Peyer's patch (tissue), 4 donors: ENCODE measurements at regions not wholly inside any gene's neighbourhood (a gene's known extent, or its start where the extent isn't known, plus 50 kb on each side); places are given as distances from the start of the nearest gene placed in this dataset.

Experiments used
- DNase-seq, 3 donors: peaks; one replicate each; pipeline ENCODE4 v3.0.0-alpha.2; 2017 to 2019
- H3K27ac ChIP-seq, 4 donors: fragments of 200-600 bp; sonication (generic); one replicate each; pipeline ENCODE4 v1.5.1; 2016 to 2019
- H3K27me3 ChIP-seq, 2 donors: fragments of 200-600 bp; sonication (generic); one replicate each; pipeline ENCODE4 v1.5.1; 2019
- H3K36me3 ChIP-seq, 3 donors: fragments of 200-600 bp; sonication (generic); one replicate each; pipeline ENCODE4 v1.5.1; 2016 to 2019
- H3K4me1 ChIP-seq, 4 donors: fragments of 200-600 bp; sonication (generic); one replicate each; pipeline ENCODE4 v1.5.1; 2016 to 2019
- H3K4me3 ChIP-seq, 4 donors: fragments of 200-600 bp; sonication (generic); 1 replicate in 3 of 4; 2 replicates in 1 of 4; pipeline ENCODE4 v1.5.1; 2016 to 2019; ENCODE audit warnings: mild to moderate bottlenecking in 1 of 4
- H3K9me3 ChIP-seq, 4 donors: fragments of 200-600 bp; sonication (generic); one replicate each; pipeline ENCODE4 v1.5.1; 2016 to 2019; ENCODE audit warnings: mild to moderate bottlenecking in 1 of 4
- POLR2A ChIP-seq, 2 donors: fragments of 450-650 bp; IDR thresholded peaks; one replicate each; pipeline ENCODE4 v1.5.1; 2017; ENCODE audit warnings: antibody characterized with exemption in 2 of 2, mild to moderate bottlenecking in 2 of 2, moderate library complexity in 2 of 2
- TF ChIP-seq, protein P1 (sequence below), 6 experiments: fragments of 450-650 bp in 4 of 6; fragments of 200-600 bp in 2 of 6; sonication (generic) in 1 of 6; IDR thresholded peaks; one replicate each; pipeline ENCODE4 v1.5.1; 2017 to 2019; ENCODE audit warnings: antibody characterized with exemption in 6 of 6, mild to moderate bottlenecking in 3 of 6, moderate library complexity in 1 of 6

DNA sequence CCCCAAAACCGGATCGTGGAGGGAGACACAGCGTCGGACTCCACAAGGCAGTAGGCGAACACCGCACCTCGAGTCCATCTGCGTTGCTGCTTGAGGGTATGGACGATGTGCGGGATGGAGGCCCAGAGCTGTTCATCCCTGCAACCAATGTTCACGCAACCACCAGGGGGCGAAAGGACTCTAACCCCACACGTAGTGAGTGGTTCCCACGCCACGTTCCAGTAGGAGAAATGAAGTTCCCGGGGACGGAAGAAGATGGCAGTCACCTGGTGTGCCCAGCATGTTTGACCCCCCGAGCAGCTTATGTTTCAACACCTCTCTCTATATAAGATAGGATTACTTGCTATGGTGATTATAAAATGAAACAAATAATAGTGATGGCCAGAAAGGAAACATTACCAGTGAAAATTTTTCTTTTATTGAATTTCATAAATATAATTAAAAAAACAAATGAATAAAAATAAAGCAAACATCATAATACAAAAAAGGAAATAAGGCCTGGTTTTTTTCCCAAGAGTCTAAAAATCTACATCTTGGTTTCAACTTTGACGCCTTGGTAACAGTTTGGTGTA lies 184.3 kb downstream of the SH3BP4 start:
- Histone ChIP-seq H3K4me3 (no peak overlapping the region), H3K27me3 (no peaks in the 10 kb centered on the region), H3K9me3 (no peaks in the 10 kb centered on the region), H3K4me1 (no peaks in the 10 kb centered on the region), H3K36me3 (no peaks in the 10 kb centered on the region), H3K27ac (no peak overlapping the region)
- no peak for TF ChIP-seq POLR2A (IDR thresholded peaks at IDR 0.05)
- TF ChIP-seq, protein P1, sequence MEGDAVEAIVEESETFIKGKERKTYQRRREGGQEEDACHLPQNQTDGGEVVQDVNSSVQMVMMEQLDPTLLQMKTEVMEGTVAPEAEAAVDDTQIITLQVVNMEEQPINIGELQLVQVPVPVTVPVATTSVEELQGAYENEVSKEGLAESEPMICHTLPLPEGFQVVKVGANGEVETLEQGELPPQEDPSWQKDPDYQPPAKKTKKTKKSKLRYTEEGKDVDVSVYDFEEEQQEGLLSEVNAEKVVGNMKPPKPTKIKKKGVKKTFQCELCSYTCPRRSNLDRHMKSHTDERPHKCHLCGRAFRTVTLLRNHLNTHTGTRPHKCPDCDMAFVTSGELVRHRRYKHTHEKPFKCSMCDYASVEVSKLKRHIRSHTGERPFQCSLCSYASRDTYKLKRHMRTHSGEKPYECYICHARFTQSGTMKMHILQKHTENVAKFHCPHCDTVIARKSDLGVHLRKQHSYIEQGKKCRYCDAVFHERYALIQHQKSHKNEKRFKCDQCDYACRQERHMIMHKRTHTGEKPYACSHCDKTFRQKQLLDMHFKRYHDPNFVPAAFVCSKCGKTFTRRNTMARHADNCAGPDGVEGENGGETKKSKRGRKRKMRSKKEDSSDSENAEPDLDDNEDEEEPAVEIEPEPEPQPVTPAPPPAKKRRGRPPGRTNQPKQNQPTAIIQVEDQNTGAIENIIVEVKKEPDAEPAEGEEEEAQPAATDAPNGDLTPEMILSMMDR (IDR thresholded peaks at IDR 0.05): peak; percentile 14 to 81 (median 62)
- DNase-seq: peak; percentile 41 to 91 (median 82)

DNA sequence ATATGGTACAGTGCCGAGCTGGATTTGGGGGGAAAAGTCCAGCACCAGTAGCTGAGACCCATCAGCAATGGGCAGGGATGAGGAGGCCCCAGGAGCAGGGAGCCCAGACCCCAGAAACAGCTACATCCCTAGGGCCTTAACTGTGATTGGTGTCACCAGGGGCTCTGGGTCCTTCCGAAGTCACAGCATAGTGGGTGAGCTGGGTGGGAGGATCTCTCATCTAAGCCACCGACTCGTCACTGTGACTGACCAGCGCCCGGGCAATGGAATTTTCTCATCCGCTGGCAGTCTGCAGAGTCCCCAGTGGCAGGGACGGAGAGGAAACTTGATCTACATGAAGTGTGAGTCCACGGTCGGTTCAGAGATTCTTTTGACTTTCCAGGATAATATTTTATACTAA lies 186.5 kb downstream of the SH3BP4 start:
- Histone ChIP-seq H3K9me3 (no peaks in the 10 kb centered on the region), H3K27me3 (no peaks in the 10 kb centered on the region), H3K4me1 (no peaks in the 10 kb centered on the region), H3K27ac (no peak overlapping the region), H3K4me3 (no peak overlapping the region), H3K36me3 (no peaks in the 10 kb centered on the region)
- TF ChIP-seq, protein P1 (IDR thresholded peaks at IDR 0.05): no peak
- TF ChIP-seq POLR2A (IDR thresholded peaks at IDR 0.05): no peak
- no peak for DNase-seq

DNA sequence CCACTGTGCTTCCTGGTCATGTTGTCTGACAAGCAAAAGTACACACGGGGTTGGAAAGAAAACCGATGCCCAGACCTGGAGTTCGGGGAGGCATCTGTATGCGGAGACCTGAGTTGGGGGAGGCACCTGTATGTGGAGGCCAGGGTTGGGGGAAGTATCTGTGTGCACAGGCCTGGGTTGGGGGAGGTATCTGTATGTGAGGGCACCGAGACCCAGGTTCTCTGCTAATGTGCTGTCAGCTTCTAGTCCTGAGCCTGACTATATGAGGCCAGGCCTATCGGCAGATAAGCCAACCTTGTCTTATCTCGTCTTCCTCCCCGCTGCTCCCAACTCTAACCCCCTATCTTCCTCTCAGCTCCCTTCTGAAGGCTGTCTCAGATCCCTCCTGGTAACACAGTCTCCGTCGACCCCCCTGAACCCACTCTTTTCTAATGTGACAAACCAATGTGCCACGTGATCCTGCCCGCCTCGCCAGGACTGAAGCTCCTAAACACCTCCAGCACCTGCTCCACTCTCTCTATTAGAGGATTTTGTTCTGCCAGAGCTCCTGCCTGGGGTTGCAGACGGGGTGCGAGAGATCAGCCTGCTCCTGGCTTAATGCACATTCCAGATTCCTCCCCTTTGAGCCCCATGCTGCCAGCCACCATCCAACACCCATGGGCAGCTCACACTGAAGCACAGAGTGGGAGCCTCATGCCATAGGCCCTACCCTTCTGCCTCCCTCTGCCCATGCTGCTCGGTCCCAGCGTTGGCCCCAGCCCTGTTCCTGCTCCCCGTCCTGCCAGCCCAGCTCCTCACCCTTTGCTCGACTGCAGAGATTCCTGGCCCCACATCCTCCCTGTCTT lies 188.4 kb downstream of the SH3BP4 start:
- H3K9me3 ChIP-seq: no peaks in the 10 kb centered on the region
- H3K36me3 ChIP-seq: no peaks in the 10 kb centered on the region
- no peak for DNase-seq
- H3K4me1 ChIP-seq: no peaks in the 10 kb centered on the region
- H3K4me3 ChIP-seq: no peak overlapping the region
- TF ChIP-seq POLR2A (IDR thresholded peaks at IDR 0.05): no peak
- TF ChIP-seq, protein P1 (IDR thresholded peaks at IDR 0.05): no peak
- no peaks in the 10 kb centered on the region for H3K27me3 ChIP-seq
- H3K27ac ChIP-seq: no peak overlapping the region

DNA sequence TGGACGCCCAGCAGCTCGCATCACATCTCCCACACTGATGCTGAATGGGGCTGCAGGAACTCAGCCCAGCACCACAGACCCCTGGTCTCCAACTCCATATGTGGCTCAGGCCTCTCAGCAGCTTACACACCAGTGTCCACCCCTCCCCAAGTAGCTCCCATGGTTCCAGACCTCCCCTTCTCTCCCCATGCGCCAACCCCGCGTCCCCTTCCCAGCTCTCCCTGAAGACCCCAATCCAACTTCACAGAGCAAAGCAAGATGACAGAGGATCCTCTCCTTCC lies 188.9 kb downstream of the SH3BP4 start:
- Histone ChIP-seq H3K27ac (no peak overlapping the region), H3K9me3 (no peaks in the 10 kb centered on the region), H3K36me3 (no peaks in the 10 kb centered on the region), H3K27me3 (no peaks in the 10 kb centered on the region), H3K4me1 (no peaks in the 10 kb centered on the region), H3K4me3 (no peak overlapping the region)
- TF ChIP-seq, protein P1 (IDR thresholded peaks at IDR 0.05): no peak
- TF ChIP-seq POLR2A (IDR thresholded peaks at IDR 0.05): no peak
- DNase-seq: no peak

DNA sequence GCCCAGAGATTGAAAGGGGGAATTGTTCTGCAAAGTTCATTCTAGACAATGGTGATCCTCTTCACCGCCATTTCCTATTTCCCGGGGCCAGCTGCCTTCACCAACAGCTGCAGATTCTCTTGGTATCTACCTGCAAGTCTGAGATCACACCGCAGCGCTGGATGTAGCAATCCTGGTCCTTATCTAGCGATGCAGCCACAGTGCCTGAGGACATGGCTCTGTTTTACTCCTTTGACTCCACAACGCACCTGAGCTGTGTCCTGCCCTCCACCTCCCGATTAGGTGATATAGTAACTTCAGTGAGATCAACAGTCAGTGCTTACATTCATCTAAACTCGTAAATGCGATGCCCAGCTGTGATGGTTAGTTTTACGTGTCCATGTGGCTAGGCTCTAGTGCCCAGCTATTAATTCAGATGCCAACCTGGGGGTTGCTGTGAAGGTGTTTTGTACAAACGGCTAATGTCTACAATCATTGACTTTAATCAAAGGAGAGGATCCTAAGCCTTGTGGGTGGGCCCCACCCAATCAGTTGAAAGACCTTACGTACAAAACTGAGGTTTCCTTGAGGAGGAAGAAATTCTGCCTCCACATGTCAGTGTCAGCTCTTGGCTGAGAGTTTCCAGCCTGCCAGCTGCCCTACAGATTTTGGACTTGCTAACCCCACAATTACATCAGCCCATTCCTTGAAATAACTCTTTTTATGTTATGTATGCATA lies 189.8 kb downstream of the SH3BP4 start:
- Histone ChIP-seq H3K4me3 (no peak overlapping the region), H3K27ac (no peak overlapping the region), H3K36me3 (no peaks in the 10 kb centered on the region), H3K9me3 (no peaks in the 10 kb centered on the region), H3K4me1 (no peaks in the 10 kb centered on the region), H3K27me3 (no peaks in the 10 kb centered on the region)
- DNase-seq: no peak
- TF ChIP-seq, protein P1 (IDR thresholded peaks at IDR 0.05): no peak
- TF ChIP-seq POLR2A (IDR thresholded peaks at IDR 0.05): no peak
